ENCODE measurements at regions not wholly inside any gene's neighbourhood (a gene's known extent, or its start where the extent isn't known, plus 50 kb on each side); places are given as distances from the start of the nearest gene placed in this dataset.

- Mint-ChIP-seq H3K4me1 (no peaks in the 10 kb centered on the region), H3K27ac (no peak overlapping the region), H3K9me3 (no peaks in the 10 kb centered on the region), H3K4me3 (no peak overlapping the region), H3K27me3 (ENCODE audit: insufficient read depth, low read depth, poor library complexity) (peaks cover 1% of the 10 kb centered on the region), H3K36me3 (ENCODE audit: low read depth) (no peaks in the 10 kb centered on the region)
- H3F3A ChIP-seq (replicated peaks; ENCODE audit: low read depth): no peaks in the 10 kb centered on the region
- H3K4me2 ChIP-seq: no peak overlapping the region
- DNase-seq (ENCODE audit: low spot score) (no peak), ATAC-seq (no peak; the same call in 2 of the 3 replicates)
- no peak overlapping the region; the same call in 1 of the 2 replicates for H2AFZ ChIP-seq
- no peak for TF ChIP-seq STAT1 (IDR thresholded peaks at IDR 0.05; ENCODE audit: unreplicated experiment)
- no peak for TF ChIP-seq EZH2 (IDR thresholded peaks at IDR 0.05; ENCODE audit: low read depth, unreplicated experiment)
- no peaks in the 10 kb centered on the region for H3K27me3 ChIP-seq (ENCODE audit: insufficient read depth)
- H3K4me1 ChIP-seq (ENCODE audit: insufficient read depth): no peaks in the 10 kb centered on the region
- no peaks in the 10 kb centered on the region for H3K79me2 ChIP-seq (replicated peaks; ENCODE audit: insufficient read depth)
- no peaks in the 10 kb centered on the region for H3K9me2 ChIP-seq (ENCODE audit: insufficient read depth)
- H4K20me1 ChIP-seq (replicated peaks; ENCODE audit: insufficient read depth): no peaks in the 10 kb centered on the region
- no peak overlapping the region for H3K27ac ChIP-seq (ENCODE audit: low read depth)
- no peaks in the 10 kb centered on the region for H3K36me3 ChIP-seq (ENCODE audit: insufficient read depth)
- no peak overlapping the region for H3K4me3 ChIP-seq
Measured at GRCh38 chr18:34280000-34280399, 55.3 kb upstream of the NOL4 start.

- Histone ChIP-seq H3K79me2 (replicated peaks; ENCODE audit: insufficient read depth) (no peaks in the 10 kb centered on the region), H2AFZ (no peak overlapping the region), H3F3A (replicated peaks; ENCODE audit: low read depth) (no peaks in the 10 kb centered on the region), H3K27me3 (ENCODE audit: insufficient read depth) (no peaks in the 10 kb centered on the region), H4K20me1 (replicated peaks; ENCODE audit: insufficient read depth) (no peaks in the 10 kb centered on the region), H3K4me3 (no peak overlapping the region), H3K9me2 (ENCODE audit: insufficient read depth) (no peaks in the 10 kb centered on the region), H3K27ac (ENCODE audit: low read depth) (no peak overlapping the region), H3K4me1 (ENCODE audit: insufficient read depth) (no peaks in the 10 kb centered on the region), H3K36me3 (ENCODE audit: insufficient read depth) (no peaks in the 10 kb centered on the region), H3K4me2 (no peak overlapping the region)
- Mint-ChIP-seq H3K36me3 (ENCODE audit: low read depth) (no peaks in the 10 kb centered on the region), H3K4me1 (no peaks in the 10 kb centered on the region), H3K9me3 (no peaks in the 10 kb centered on the region), H3K27ac (no peak overlapping the region), H3K4me3 (no peak overlapping the region), H3K27me3 (ENCODE audit: insufficient read depth, low read depth, poor library complexity) (peaks cover 1% of the 10 kb centered on the region)
- peak; percentile 77 for ATAC-seq
- peak; percentile 37 for DNase-seq (ENCODE audit: low spot score)
- TF ChIP-seq NANOG (IDR thresholded peaks at IDR 0.05; ENCODE audit: borderline replicate concordance): no peak
- TF ChIP-seq ZNF331 (CRISPR knock-in tag; IDR thresholded peaks at IDR 0.05; ENCODE audit: low read depth): no peak
- TF ChIP-seq ETS1 (IDR thresholded peaks at IDR 0.05): no peak
- TF ChIP-seq EZH2phosphoT487 (IDR thresholded peaks at IDR 0.05; ENCODE audit: unreplicated experiment): no peak
- no peak for TF ChIP-seq STAT1 (IDR thresholded peaks at IDR 0.05; ENCODE audit: unreplicated experiment)
- no peak for TF ChIP-seq CTCF (conservative IDR thresholded peaks at IDR 0.05; ENCODE audit: low read depth in 2 of 2)
- TF ChIP-seq REST (IDR thresholded peaks at IDR 0.05; ENCODE audit: unreplicated experiment): no peak
- no peak for TF ChIP-seq POLR2AphosphoS5 (IDR thresholded peaks at IDR 0.05; ENCODE audit: low read depth)
- TF ChIP-seq EZH2 (IDR thresholded peaks at IDR 0.05; ENCODE audit: low read depth, unreplicated experiment): no peak
- TF ChIP-seq CREB1 (CRISPR knock-in tag; IDR thresholded peaks at IDR 0.05; ENCODE audit: low read depth): no peak
Measured at GRCh38 chr18:34280653-34281052, 55.9 kb upstream of the NOL4 start.

Data from GM23338 (cell line).